ENCODE measurements at regions not wholly inside any gene's neighbourhood (a gene's known extent, or its start where the extent isn't known, plus 50 kb on each side); places are given as distances from the start of the nearest gene placed in this dataset.

GRCh38 chr11:39174196-39174595 lies 2285.3 kb downstream of the LRRC4C start:
- TF ChIP-seq CTCF (conservative IDR thresholded peaks at IDR 0.05; ENCODE audit: low read length) (no peak), EZH2phosphoT487 (IDR thresholded peaks at IDR 0.05; ENCODE audit: borderline replicate concordance, low read depth, low read length) (no peak)

All from OCI-LY7 (cell line).